K562 (cell line): ENCODE measurements at regions not wholly inside any gene's neighbourhood (a gene's known extent, or its start where the extent isn't known, plus 50 kb on each side); places are given as distances from the start of the nearest gene placed in this dataset.

Experiments
- ATAC-seq: fragments of 200-7000 bp; cut with Tn5 transposase; 3 replicates; pipeline ENCODE4 v1.9.1; 2020; ENCODE audit warnings: moderate library complexity
- BruUV-seq: library from RNA; stranded (reverse); fragments of 400-500 nt; replicated peaks from 2 replicates; lab custom pipeline; 2021; lab: Mats Ljungman, UMichigan
- CTCF ChIA-PET: fragments of 300-600 bp; formaldehyde crosslinking; extraction: SDS; loops from one replicate; lab custom pipeline; 2021; ENCODE audit warnings: low intra/inter-chr PET ratio; lab: Yijun Ruan, JAX
- POLR2A ChIA-PET: fragments of 300-600, 350-650 bp; sonication (Branson Sonifier 250); formaldehyde crosslinking; extraction: SDS; loops from one replicate; lab custom pipeline; 2021; ENCODE audit warnings: antibody characterized with exemption, inconsistent platforms; lab: Yijun Ruan, JAX
- DNase-seq, 4 experiments: peaks; one replicate each; pipeline versions ENCODE4 v3.0.0 to v3.0.0-alpha.2; 2011 to 2018; ENCODE audit warnings: low spot score in 3 of 4, mixed read lengths in 3 of 4; ENCODE audit errors: extremely low read depth in 1 of 4
- FAIRE-seq: peaks from 2 replicates; lab custom pipeline; 2011; peaks lifted over from hg19 to GRCh38; lab: Jason Lieb, UNC
- H2AFZ ChIP-seq: 2 replicates; pipeline ENCODE4 v1.6.0; 2011; ENCODE audit warnings: low read depth, low read length, control low read depth, inconsistent platforms
- H3K27ac ChIP-seq: fragments of 200-600 bp; 3 replicates; pipeline ENCODE4 v1.8.0; 2011; ENCODE audit warnings: low read depth, mild to moderate bottlenecking, control low read depth, inconsistent platforms, low read length, moderate library complexity, mixed read lengths; ENCODE audit errors: extremely low read depth
- H3K27me3 ChIP-seq, 2 experiments: fragments of 300-600 bp in 1 of 2; 2 replicates in 1 of 2; 3 replicates in 1 of 2; pipeline versions ENCODE4 v1.6.0 to v1.8.0; 2011; ENCODE audit warnings: inconsistent platforms in 2 of 2, low read length in 2 of 2, mild to moderate bottlenecking in 1 of 2, mixed read lengths in 1 of 2, moderate library complexity in 1 of 2; ENCODE audit not compliant: control insufficient read depth in 2 of 2, insufficient read depth in 2 of 2
- H3K36me3 ChIP-seq: fragments of 300-600 bp; 3 replicates; pipeline ENCODE4 v1.8.0; 2011; ENCODE audit warnings: mild to moderate bottlenecking, low read length, inconsistent platforms; ENCODE audit not compliant: control insufficient read depth, insufficient read depth
- H3K4me1 ChIP-seq, 2 experiments: fragments of 200-600 bp in 1 of 2; replicated peaks in 1 of 2; 2 replicates in 1 of 2; 3 replicates in 1 of 2; pipeline versions ENCODE4 v1.5.1 to v1.8.0; 2011; ENCODE audit warnings: inconsistent platforms in 2 of 2, low read length in 2 of 2, mild to moderate bottlenecking in 1 of 2, mixed read lengths in 1 of 2, moderate library complexity in 1 of 2; ENCODE audit not compliant: control insufficient read depth in 2 of 2, insufficient read depth in 2 of 2
- H3K4me2 ChIP-seq: 2 replicates; pipeline ENCODE4 v1.6.1; 2011; ENCODE audit warnings: low read length, control low read depth, inconsistent platforms, mixed read lengths; ENCODE audit not compliant: insufficient read depth
- H3K4me3 ChIP-seq: fragments of 200-600 bp; sonication (generic), shearing (Covaris generic); 2 replicates; pipeline ENCODE4 v1.5.1; 2016; ENCODE audit warnings: control low read depth, inconsistent platforms
- H3K79me2 ChIP-seq: fragments of 200-600 bp; 3 replicates; pipeline ENCODE4 v1.8.0; 2011; ENCODE audit warnings: low read length, inconsistent platforms; ENCODE audit not compliant: control insufficient read depth, insufficient read depth
- H3K9ac ChIP-seq, 2 experiments: 2 replicates each; pipeline versions ENCODE4 v1.6.0 to v1.6.1; 2011; ENCODE audit warnings: low read depth in 2 of 2, low read length in 2 of 2, control low read depth in 1 of 2, inconsistent platforms in 1 of 2, mild to moderate bottlenecking in 1 of 2, mixed read lengths in 1 of 2; ENCODE audit not compliant: insufficient read depth in 1 of 2
- H3K9me1 ChIP-seq: one replicate; pipeline ENCODE4 v1.6.0; 2011; ENCODE audit warnings: inconsistent platforms, mild to moderate bottlenecking, low read length, moderate library complexity; ENCODE audit not compliant: control insufficient read depth, insufficient read depth
- H3K9me3 ChIP-seq: replicated peaks from 2 replicates; pipeline ENCODE4 v1.5.1; 2011; ENCODE audit warnings: low read depth, low read length, inconsistent platforms; ENCODE audit not compliant: control insufficient read depth, insufficient read depth
- H4K20me1 ChIP-seq: replicated peaks from 2 replicates; pipeline ENCODE4 v1.6.1; 2011; ENCODE audit warnings: low read length, inconsistent platforms, mixed read lengths; ENCODE audit not compliant: control insufficient read depth, insufficient read depth
- MLLT1 ChIP-seq, 2 experiments: fragments of 450-650 bp; IDR thresholded peaks; 2 replicates each; pipeline ENCODE4 v1.6.1; 2016
- MTA1 ChIP-seq: fragments of 450-650 bp; IDR thresholded peaks from 2 replicates; pipeline ENCODE4 v1.6.1; 2017; ENCODE audit warnings: borderline replicate concordance
- NBN ChIP-seq: fragments of 450-650 bp; IDR thresholded peaks from 2 replicates; pipeline ENCODE4 v1.6.1; 2016; ENCODE audit warnings: low read depth, mild to moderate bottlenecking
- NCOA2 ChIP-seq, 2 experiments: fragments of 450-650 bp; IDR thresholded peaks; 2 replicates each; pipeline ENCODE4 v1.6.1; 2018; ENCODE audit warnings: mild to moderate bottlenecking in 2 of 2, moderate library complexity in 1 of 2; ENCODE audit not compliant: partially characterized antibody in 2 of 2
- NR0B1 ChIP-seq: fragments of 450-650 bp; IDR thresholded peaks from one replicate; pipeline ENCODE4 v1.6.1; 2018; ENCODE audit warnings: mild to moderate bottlenecking, moderate library complexity; ENCODE audit not compliant: partially characterized antibody
- SIRT6 ChIP-seq: IDR thresholded peaks from one replicate; pipeline ENCODE4 v1.6.1; 2012; ENCODE audit warnings: low read depth, mild to moderate bottlenecking, control low read depth, inconsistent platforms, low read length, moderate library complexity
- TOE1 ChIP-seq, 2 experiments: fragments of 450-650 bp in 1 of 2; sonication (generic) in 1 of 2; formaldehyde crosslinking in 1 of 2; IDR thresholded peaks; 2 replicates each; pipeline versions ENCODE4 v1.7.1 to v1.8.0; 2016 to 2022; ENCODE audit warnings: borderline replicate concordance in 2 of 2, mild to moderate bottlenecking in 2 of 2, antibody characterized with exemption in 1 of 2, inconsistent platforms in 1 of 2, low read depth in 1 of 2, missing genetic modification reagents in 1 of 2, moderate library complexity in 1 of 2
- ZNF764 ChIP-seq: fragments of 250-450 bp; sonication (Bioruptor Pico); IDR thresholded peaks from 2 replicates; pipeline ENCODE4 v1.4.0; 2020; ENCODE audit warnings: low read depth, mild to moderate bottlenecking, moderate library complexity
- WGBS: fragments of 100-300 bp; shearing (Covaris generic); methylation state at CpG from one replicate; pipeline ENCODE4 v1.1.6; 2016; ENCODE audit warnings: low coverage, mixed read lengths; ENCODE audit not compliant: insufficient coverage; ENCODE audit errors: missing lambda C conversion rate; 5-methylcytosine and 5-hydroxymethylcytosine counted together
- in situ Hi-C: fragments of 300-500 bp; cut with MboI; formaldehyde crosslinking; loops from 4 replicates; pipeline ENCODE4 v1.15.0; 2018; ENCODE audit warnings: inconsistent platforms, mixed read lengths
- intact Hi-C: fragments of 100-400 bp; cut with micrococcal nuclease; formaldehyde crosslinking; loops from 2 replicates; pipeline ENCODE4 v1.14.2; 2022

DNA sequence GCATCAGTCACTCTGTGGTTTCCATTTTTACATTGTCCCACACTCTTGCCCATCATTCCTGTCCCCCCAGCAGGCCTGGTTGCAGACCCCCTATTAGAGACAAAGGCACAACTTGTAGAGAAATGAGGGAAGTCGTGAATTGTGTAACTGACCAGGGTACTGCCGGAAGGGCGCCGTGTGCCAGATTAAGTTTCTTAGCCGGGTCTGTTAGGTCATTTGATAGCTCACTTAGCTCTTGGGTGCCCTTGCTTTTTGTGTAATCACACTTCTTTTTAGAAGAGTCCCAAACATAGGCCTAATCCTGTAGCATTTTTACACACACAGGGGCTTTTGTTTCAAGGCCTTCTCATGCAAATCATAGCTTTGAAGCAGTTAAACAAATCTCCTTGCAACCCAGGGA, 87.2 kb downstream of the CTAGE1 start:
- no peaks in the 10 kb centered on the region for H3K9me1 ChIP-seq
- BruUV-seq, result no TSS peak

More for the DNA sequence above, 87.2 kb downstream of the CTAGE1 start:
- DNase-seq, result no peak
- no peaks in the 10 kb centered on the region for H3K36me3 ChIP-seq
- no peak overlapping the region for H3K4me2 ChIP-seq
- TF ChIP-seq MTA1 (no peak), NR0B1 (no peak), NCOA2 (IDR thresholded peaks at IDR 0.05; ENCODE audit: partially characterized antibody in 2 of 2) (no peak), MLLT1 (IDR thresholded peaks at IDR 0.05) (no peak), TOE1 (IDR thresholded peaks at IDR 0.05; ENCODE audit: borderline replicate concordance) (no peak), TOE1 (CRISPR knock-in tag; IDR thresholded peaks at IDR 0.05; ENCODE audit: borderline replicate concordance, low read depth) (no peak), SIRT6 (no peak), NBN (no peak), ZNF764 (no peak)
- H3K9ac ChIP-seq, result no peak overlapping the region
- no peak overlapping the region for H3K4me3 ChIP-seq
- POLR2A ChIA-PET, result no interaction called here
- intact Hi-C loops, result no loop called here
- H3K79me2 ChIP-seq, result no peaks in the 10 kb centered on the region
- FAIRE-seq, result no peak
- no peak overlapping the region for H2AFZ ChIP-seq
- no peak for ATAC-seq
- in situ Hi-C loops, result no loop called here
- no peaks in the 10 kb centered on the region for H4K20me1 ChIP-seq
- WGBS, result 0% methylated on average over 5 of the region's 5 CpGs
- no peaks in the 10 kb centered on the region for H3K4me1 ChIP-seq
- CTCF ChIA-PET, result no interaction called here
- H3K27me3 ChIP-seq, result peaks cover 8 to 21% of the 10 kb centered on the region in 2 experiments; a peak in 4 of 5 replicates
- H3K27ac ChIP-seq, result no peak overlapping the region
- no peaks in the 10 kb centered on the region for H3K9me3 ChIP-seq
